K562 (cell line): ENCODE measurements at regions not wholly inside any gene's neighbourhood (a gene's known extent, or its start where the extent isn't known, plus 50 kb on each side); places are given as distances from the start of the nearest gene placed in this dataset.

Experiments
- ATF1 ChIP-seq, 2 experiments: fragments of 450-650 bp in 1 of 2; IDR thresholded peaks; 2 replicates each; pipeline ENCODE4 v1.6.1; 2016; ENCODE audit warnings: missing compliant biosample characterization in 1 of 2, missing genetic modification characterization in 1 of 2
- CXXC5 ChIP-seq: fragments of 250-450 bp; sonication (Bioruptor Pico); IDR thresholded peaks from 2 replicates; pipeline ENCODE4 v1.8.0; 2022; ENCODE audit warnings: inconsistent platforms, mild to moderate bottlenecking, moderate library complexity
- ELK1 ChIP-seq: sonication (generic); formaldehyde crosslinking; IDR thresholded peaks from 2 replicates; pipeline ENCODE4 v1.8.1; 2022; ENCODE audit warnings: missing genetic modification reagents
- EWSR1 ChIP-seq: fragments of 450-650 bp; IDR thresholded peaks from 2 replicates; pipeline ENCODE4 v1.6.1; 2018; ENCODE audit warnings: borderline replicate concordance, mild to moderate bottlenecking, low read depth, moderate library complexity; ENCODE audit not compliant: partially characterized antibody
- GABPA ChIP-seq: fragments of 200-800 bp; sonication (Bioruptor generic); conservative IDR thresholded peaks from 2 replicates; pipeline ENCODE4 v1.6.1; 2016; ENCODE audit warnings: low read depth, missing genetic modification characterization, missing compliant biosample characterization
- HCFC1 ChIP-seq: IDR thresholded peaks from 2 replicates; pipeline ENCODE4 v1.6.1; 2012; ENCODE audit warnings: low read depth, low read length, improper control_type of control experiment
- PBX2 ChIP-seq, 2 experiments: IDR thresholded peaks in 1 of 2; conservative IDR thresholded peaks in 1 of 2; 2 replicates each; pipeline ENCODE4 v1.6.1; 2016; ENCODE audit warnings: low read depth in 2 of 2, mild to moderate bottlenecking in 1 of 2, missing compliant biosample characterization in 1 of 2, missing genetic modification characterization in 1 of 2, moderate library complexity in 1 of 2
- POLR2A ChIP-seq: fragments of 450-650 bp; conservative IDR thresholded peaks from 2 replicates; pipeline ENCODE4 v1.6.1; 2016
- POLR2B ChIP-seq: fragments of 450-650 bp; IDR thresholded peaks from 2 replicates; pipeline ENCODE4 v1.6.1; 2018; ENCODE audit warnings: low read depth; ENCODE audit not compliant: partially characterized antibody
- UBTF ChIP-seq, 2 experiments: IDR thresholded peaks; 2 replicates each; pipeline ENCODE4 v1.6.1; 2012; ENCODE audit warnings: improper control_type of control experiment in 2 of 2, low read depth in 2 of 2, low read length in 2 of 2, borderline replicate concordance in 1 of 2
- ZBTB11 ChIP-seq, 3 experiments: fragments of 200-800 bp in 1 of 3; fragments of 250-450 bp in 1 of 3; fragments of 450-650 bp in 1 of 3; sonication (Bioruptor Pico) in 1 of 3; sonication (Bioruptor generic) in 1 of 3; formaldehyde crosslinking in 1 of 3; IDR thresholded peaks; 2 replicates each; pipeline versions ENCODE4 v1.6.1 to v1.8.0; 2016 to 2022; ENCODE audit warnings: mild to moderate bottlenecking in 2 of 3, missing genetic modification characterization in 2 of 3, missing compliant biosample characterization in 1 of 3, moderate library complexity in 1 of 3
- TF ChIP-seq, protein P1 (sequence below): sonication (generic); formaldehyde crosslinking; IDR thresholded peaks from 2 replicates; pipeline ENCODE4 v1.4.0; 2020; ENCODE audit warnings: mild to moderate bottlenecking, missing genetic modification reagents

DNA sequence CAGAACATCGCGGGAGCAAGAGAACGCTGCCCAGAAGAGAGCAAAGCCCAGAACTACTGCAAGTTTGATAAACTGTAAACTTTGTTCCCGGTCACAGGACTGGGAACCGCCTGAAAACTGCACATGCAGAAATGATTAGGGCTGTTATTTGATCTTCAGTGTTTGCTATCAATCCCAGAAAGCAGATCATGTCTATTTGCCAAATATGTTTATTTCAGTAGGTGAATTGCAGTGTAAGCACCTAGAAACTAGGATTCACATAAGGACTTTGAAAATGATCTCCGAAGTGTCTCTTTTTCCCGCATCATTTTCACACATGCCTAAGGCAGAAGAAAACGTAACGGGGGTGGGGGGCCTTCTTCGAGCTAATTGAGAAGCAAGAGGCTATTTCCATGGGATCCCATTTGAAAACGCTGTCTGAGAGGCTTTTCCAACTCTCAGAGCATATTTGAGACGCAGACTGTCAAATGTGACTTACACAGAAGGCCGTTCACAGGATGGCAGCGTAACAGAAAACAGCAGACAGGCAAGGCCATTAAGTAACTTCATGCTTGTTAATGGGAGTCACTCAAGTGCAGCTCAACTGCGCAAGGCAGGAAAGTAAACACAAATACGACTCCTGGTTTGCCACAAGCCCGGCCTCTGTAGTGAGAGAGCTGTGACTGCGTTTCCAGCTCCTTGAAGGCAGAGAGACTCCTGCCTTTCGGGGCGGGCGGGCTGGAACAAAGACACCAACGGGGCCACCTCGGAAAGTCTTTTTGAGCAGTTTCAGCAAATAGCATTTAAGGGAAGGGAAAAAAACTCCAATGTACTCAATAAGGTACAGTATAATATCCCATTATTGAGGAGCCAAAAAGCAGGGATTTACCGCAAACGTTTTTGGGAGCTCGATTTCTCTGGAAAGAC lies 144.7 kb upstream of the ZNF217 start (continued):
- TF ChIP-seq HCFC1 (no peak), UBTF (IDR thresholded peaks at IDR 0.05; ENCODE audit: borderline replicate concordance in 1 of 2, low read depth in 2 of 2, low read length in 2 of 2) (peak; percentile 96 to 97), GABPA (0 out of 2 replicates have a peak, but pooled peaks have one; percentile 11), POLR2A (peak; percentile 63), ELK1 (no peak), POLR2B (peak; percentile 44), CXXC5 (CRISPR knock-in tag) (peak; percentile 70), PBX2 (CRISPR knock-in tag; IDR thresholded peaks at IDR 0.05; ENCODE audit: low read depth) (no peak), PBX2 (tag; conservative IDR thresholded peaks at IDR 0.05; ENCODE audit: low read depth) (peak; percentile 34; the same call in 1 of the 2 replicates), ZBTB11 (CRISPR knock-in tag; IDR thresholded peaks at IDR 0.05) (peak in 1 of 3 experiments; percentile 92; a peak in 2 of 6 replicates), EWSR1 (peak; percentile 87), ATF1 (CRISPR knock-in tag; IDR thresholded peaks at IDR 0.05) (no peak), ATF1 (tag; IDR thresholded peaks at IDR 0.05) (peak; percentile 22; the same call in 1 of the 2 replicates)
- TF ChIP-seq, protein P1, sequence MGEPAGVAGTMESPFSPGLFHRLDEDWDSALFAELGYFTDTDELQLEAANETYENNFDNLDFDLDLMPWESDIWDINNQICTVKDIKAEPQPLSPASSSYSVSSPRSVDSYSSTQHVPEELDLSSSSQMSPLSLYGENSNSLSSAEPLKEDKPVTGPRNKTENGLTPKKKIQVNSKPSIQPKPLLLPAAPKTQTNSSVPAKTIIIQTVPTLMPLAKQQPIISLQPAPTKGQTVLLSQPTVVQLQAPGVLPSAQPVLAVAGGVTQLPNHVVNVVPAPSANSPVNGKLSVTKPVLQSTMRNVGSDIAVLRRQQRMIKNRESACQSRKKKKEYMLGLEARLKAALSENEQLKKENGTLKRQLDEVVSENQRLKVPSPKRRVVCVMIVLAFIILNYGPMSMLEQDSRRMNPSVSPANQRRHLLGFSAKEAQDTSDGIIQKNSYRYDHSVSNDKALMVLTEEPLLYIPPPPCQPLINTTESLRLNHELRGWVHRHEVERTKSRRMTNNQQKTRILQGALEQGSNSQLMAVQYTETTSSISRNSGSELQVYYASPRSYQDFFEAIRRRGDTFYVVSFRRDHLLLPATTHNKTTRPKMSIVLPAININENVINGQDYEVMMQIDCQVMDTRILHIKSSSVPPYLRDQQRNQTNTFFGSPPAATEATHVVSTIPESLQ = no peak
